CD8-positive, alpha-beta memory T cell (primary cell): ENCODE measurements at regions not wholly inside any gene's neighbourhood (a gene's known extent, or its start where the extent isn't known, plus 50 kb on each side); places are given as distances from the start of the nearest gene placed in this dataset.

ENCODE experiments used
- CTCF ChIA-PET: fragments of 350-600 bp; sonication (Branson Sonifier 250); formaldehyde crosslinking; loops from one replicate; lab custom pipeline; 2021; ENCODE audit warnings: antibody characterized with exemption; lab: Charles Lee
- POLR2A ChIA-PET: fragments of 350-600 bp; sonication (Branson Sonifier 250); formaldehyde crosslinking; loops from one replicate; lab custom pipeline; 2021; ENCODE audit warnings: antibody characterized with exemption; lab: Charles Lee
- DNase-seq, 5 donors: peaks; one replicate each; pipeline versions ENCODE4 v3.0.0 to v3.0.0-alpha.2; 2020 to 2022; ENCODE audit warnings: mixed read lengths in 1 of 5
- H3K27ac ChIP-seq: one replicate; pipeline ENCODE4 v1.7.0; 2013; ENCODE audit warnings: low read depth, mild to moderate bottlenecking, low read length, moderate library complexity
- H3K27me3 ChIP-seq: 2 replicates; pipeline ENCODE4 v1.7.0; 2013; ENCODE audit warnings: low read length, mild to moderate bottlenecking; ENCODE audit not compliant: insufficient read depth, poor library complexity, severe bottlenecking
- H3K36me3 ChIP-seq: 2 replicates; pipeline ENCODE4 v1.7.0; 2013; ENCODE audit warnings: mild to moderate bottlenecking, low read length, moderate library complexity; ENCODE audit not compliant: insufficient read depth
- H3K4me1 ChIP-seq: 2 replicates; pipeline ENCODE4 v1.7.0; 2013; ENCODE audit warnings: mild to moderate bottlenecking, low read length, moderate library complexity; ENCODE audit not compliant: insufficient read depth
- H3K4me3 ChIP-seq: 2 replicates; pipeline ENCODE4 v1.7.0; 2013; ENCODE audit warnings: mild to moderate bottlenecking, low read length
- H3K9me3 ChIP-seq: 2 replicates; pipeline ENCODE4 v1.7.0; 2013; ENCODE audit warnings: mild to moderate bottlenecking, low read length
- H3K27ac Mint-ChIP-seq, 8 donors: one replicate each; pipeline ENCODE4 v1.8.0; 2020 to 2021; ENCODE audit warnings: mixed read lengths in 8 of 8, mild to moderate bottlenecking in 6 of 8, inconsistent platforms in 3 of 8, moderate library complexity in 3 of 8
- H3K27me3 Mint-ChIP-seq, 2 donors: one replicate each; pipeline ENCODE4 v1.8.0; 2020 to 2021; ENCODE audit warnings: mixed read lengths in 2 of 2, mild to moderate bottlenecking in 1 of 2, moderate library complexity in 1 of 2
- H3K36me3 Mint-ChIP-seq, 3 donors: one replicate each; pipeline ENCODE4 v1.8.0; 2020 to 2021; ENCODE audit warnings: mixed read lengths in 3 of 3, inconsistent platforms in 1 of 3, mild to moderate bottlenecking in 1 of 3
- H3K4me1 Mint-ChIP-seq, 3 donors: one replicate each; pipeline ENCODE4 v1.8.0; 2020 to 2021; ENCODE audit warnings: mixed read lengths in 3 of 3, inconsistent platforms in 1 of 3, mild to moderate bottlenecking in 1 of 3
- H3K4me3 Mint-ChIP-seq, 7 donors: one replicate each; pipeline ENCODE4 v1.8.0; 2020 to 2021; ENCODE audit warnings: mixed read lengths in 7 of 7, mild to moderate bottlenecking in 6 of 7, moderate library complexity in 4 of 7, inconsistent platforms in 2 of 7
- H3K9me3 Mint-ChIP-seq, 5 donors: one replicate each; pipeline ENCODE4 v1.8.0; 2020 to 2022; ENCODE audit warnings: mixed read lengths in 5 of 5, mild to moderate bottlenecking in 3 of 5, moderate library complexity in 2 of 5, inconsistent platforms in 1 of 5

GRCh38 chr3:67765575-67765974 is 111.2 kb upstream of the SUCLG2 start:
- POLR2A ChIA-PET, result no interaction called here
- CTCF ChIA-PET, result interaction anchor here (1.6 kb wide), 1 partner anchor 24 kb away, joined by 4 read pairs; no protein-coding TSS in a partner anchor

DNA sequence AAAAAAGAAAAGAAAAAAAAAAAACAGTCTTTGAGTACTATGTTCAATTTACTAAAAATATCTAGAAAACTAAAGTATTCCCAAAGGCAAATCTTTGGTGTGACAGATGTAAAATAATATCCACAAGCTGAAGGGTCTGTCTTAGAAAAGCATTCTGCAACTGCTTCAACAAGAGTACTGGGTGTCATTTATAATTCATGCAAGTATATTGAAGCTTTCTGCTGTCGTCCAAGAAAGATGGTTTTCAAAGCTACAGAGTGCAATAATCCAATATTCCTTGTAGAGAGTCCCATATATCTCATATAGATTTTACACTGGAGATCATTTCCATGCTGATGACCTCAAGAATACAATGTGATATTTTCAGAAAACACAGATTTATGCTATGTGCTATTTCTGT is 90.9 kb upstream of the SUCLG2 start:
- Histone ChIP-seq H3K27me3 (no peaks in the 10 kb centered on the region), H3K36me3 (no peaks in the 10 kb centered on the region), H3K9me3 (peaks cover 2% of the 10 kb centered on the region), H3K27ac (no peak overlapping the region), H3K4me3 (no peak overlapping the region), H3K4me1 (no peaks in the 10 kb centered on the region)
- ChIA-PET POLR2A (no interaction called here), CTCF (no interaction called here)
- no peak overlapping the region for H3K4me3 Mint-ChIP-seq
- peaks cover 0 to 2% of the 10 kb centered on the region in 2 donors for H3K27me3 Mint-ChIP-seq
- peaks cover 7 to 33% (median 7%) of the 10 kb centered on the region in 3 donors for H3K36me3 Mint-ChIP-seq
- H3K27ac Mint-ChIP-seq, result no peak overlapping the region
- peaks cover 7 to 16% (median 13%) of the 10 kb centered on the region in 5 donors for H3K9me3 Mint-ChIP-seq
- peaks cover 5% of the 10 kb centered on the region in 3 donors for H3K4me1 Mint-ChIP-seq
- DNase-seq, result no peak

More at GRCh38 chr3:67765575-67765974, 111.2 kb upstream of the SUCLG2 start:
- Histone ChIP-seq H3K4me1 (no peaks in the 10 kb centered on the region), H3K36me3 (no peaks in the 10 kb centered on the region), H3K4me3 (no peak overlapping the region), H3K9me3 (no peaks in the 10 kb centered on the region), H3K27me3 (no peaks in the 10 kb centered on the region), H3K27ac (no peak overlapping the region)
- H3K9me3 Mint-ChIP-seq, result peaks cover 25 to 43% (median 36%) of the 10 kb centered on the region in 5 donors
- H3K4me1 Mint-ChIP-seq, result no peaks in the 10 kb centered on the region
- H3K27ac Mint-ChIP-seq, result no peak overlapping the region
- H3K27me3 Mint-ChIP-seq, result peaks cover 2 to 6% of the 10 kb centered on the region in 2 donors
- no peak overlapping the region for H3K4me3 Mint-ChIP-seq
- no peak for DNase-seq
- H3K36me3 Mint-ChIP-seq, result peaks cover 2 to 28% (median 2%) of the 10 kb centered on the region in 3 donors

DNA sequence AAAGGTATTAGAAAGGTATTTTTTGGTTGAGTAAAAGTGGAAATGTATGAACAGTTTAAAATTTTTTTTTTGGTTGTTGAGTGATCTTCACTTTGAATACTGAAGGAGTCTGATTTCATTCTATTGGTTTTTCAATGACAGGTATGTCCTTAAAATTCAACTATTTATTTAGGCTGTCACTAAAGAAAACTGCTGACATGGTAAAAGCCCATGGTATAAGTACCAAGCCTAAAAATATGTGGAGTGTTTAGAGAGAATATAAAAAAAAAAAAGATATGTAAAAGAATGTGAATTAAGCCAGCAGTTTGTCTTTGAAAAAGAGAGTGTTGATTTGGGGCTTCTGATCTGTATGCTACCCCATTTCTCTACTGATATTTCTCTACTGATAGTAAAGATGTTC is 90.3 kb upstream of the SUCLG2 start:
- no peak for DNase-seq
- Mint-ChIP-seq H3K9me3 (peaks cover 4 to 11% (median 10%) of the 10 kb centered on the region in 5 donors), H3K4me1 (peaks cover 5 to 10% (median 9%) of the 10 kb centered on the region in 3 donors), H3K27me3 (peaks cover 0 to 2% of the 10 kb centered on the region in 2 donors), H3K4me3 (no peak overlapping the region), H3K27ac (no peak overlapping the region), H3K36me3 (peaks cover 5 to 29% (median 5%) of the 10 kb centered on the region in 3 donors)
- H3K27me3 ChIP-seq, result no peaks in the 10 kb centered on the region
- no peak overlapping the region for H3K4me3 ChIP-seq
- H3K36me3 ChIP-seq, result no peaks in the 10 kb centered on the region
- ChIA-PET CTCF (no interaction called here), POLR2A (no interaction called here)
- H3K4me1 ChIP-seq, result no peaks in the 10 kb centered on the region
- no peak overlapping the region for H3K27ac ChIP-seq
- no peaks in the 10 kb centered on the region for H3K9me3 ChIP-seq

- peak overlapping the region in 1 of 7 donors; percentile 5 for H3K4me3 Mint-ChIP-seq
- peaks cover 28 to 44% (median 42%) of the 10 kb centered on the region in 3 donors for H3K4me1 Mint-ChIP-seq
- Histone ChIP-seq H3K27me3 (no peaks in the 10 kb centered on the region), H3K9me3 (no peaks in the 10 kb centered on the region), H3K27ac (no peak overlapping the region), H3K36me3 (no peaks in the 10 kb centered on the region), H3K4me3 (no peak overlapping the region), H3K4me1 (peaks cover 45% of the 10 kb centered on the region)
- H3K9me3 Mint-ChIP-seq, result peaks cover 0 to 3% (median 2%) of the 10 kb centered on the region in 5 donors
- ChIA-PET POLR2A (no interaction called here), CTCF (no interaction called here)
- no peaks in the 10 kb centered on the region for H3K27me3 Mint-ChIP-seq
- peaks cover 0 to 14% (median 2%) of the 10 kb centered on the region in 3 donors for H3K36me3 Mint-ChIP-seq
- DNase-seq, result no peak
- H3K27ac Mint-ChIP-seq, result peak overlapping the region in 1 of 8 donors; percentile 8
Measured at GRCh38 chr3:67739851-67740250, 85.4 kb upstream of the SUCLG2 start.

GRCh38 chr3:67737906-67738865 is 83.8 kb upstream of the SUCLG2 start:
- H3K4me3 Mint-ChIP-seq, result peak overlapping the region in 5 of 7 donors; percentile 41 to 71 (median 65)
- POLR2A ChIA-PET, result no interaction called here

DNA sequence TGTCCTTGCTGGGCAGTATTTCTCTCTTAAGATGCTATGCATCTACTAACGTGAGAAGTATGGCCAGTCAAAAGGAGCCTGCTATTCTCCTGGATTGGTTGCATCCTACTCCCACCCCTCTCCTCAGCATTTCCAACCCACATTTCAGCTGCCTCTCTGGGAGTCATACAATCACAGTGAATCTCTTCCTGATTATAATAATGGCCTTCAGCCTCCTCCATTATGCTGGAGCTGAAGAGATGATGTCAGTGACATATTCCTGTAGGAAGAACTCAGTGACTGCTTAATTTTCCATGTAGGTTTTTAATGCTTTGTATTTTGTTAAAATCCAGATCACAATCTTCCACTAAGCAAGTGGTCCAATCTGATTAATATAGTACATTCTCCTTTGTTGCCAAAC is 82.7 kb upstream of the SUCLG2 start:
- H3K36me3 Mint-ChIP-seq, result peaks cover 0 to 4% (median 3%) of the 10 kb centered on the region in 3 donors
- Histone ChIP-seq H3K27me3 (no peaks in the 10 kb centered on the region), H3K4me3 (no peak overlapping the region), H3K4me1 (peaks cover 45% of the 10 kb centered on the region), H3K36me3 (no peaks in the 10 kb centered on the region), H3K27ac (no peak overlapping the region), H3K9me3 (no peaks in the 10 kb centered on the region)
- ChIA-PET POLR2A (no interaction called here), CTCF (interaction anchor here (1.0 kb wide), 1 partner anchor 10 kb away, joined by 3 read pairs; no protein-coding TSS in a partner anchor)
- no peaks in the 10 kb centered on the region for H3K9me3 Mint-ChIP-seq
- no peak for DNase-seq
- H3K27me3 Mint-ChIP-seq, result no peaks in the 10 kb centered on the region
- peak overlapping the region in 5 of 8 donors; percentile 7 to 67 (median 8) for H3K27ac Mint-ChIP-seq
- peaks cover 28 to 44% (median 42%) of the 10 kb centered on the region in 3 donors for H3K4me1 Mint-ChIP-seq
- H3K4me3 Mint-ChIP-seq, result no peak overlapping the region

More at GRCh38 chr3:67737906-67738865, 83.8 kb upstream of the SUCLG2 start:
- Histone ChIP-seq H3K4me3 (peak overlapping the region; percentile 23), H3K27ac (no peak overlapping the region), H3K4me1 (peaks cover 45% of the 10 kb centered on the region), H3K9me3 (no peaks in the 10 kb centered on the region), H3K36me3 (no peaks in the 10 kb centered on the region), H3K27me3 (no peaks in the 10 kb centered on the region)
- DNase-seq, result peak in 1 of 5 donors; percentile 48
- H3K9me3 Mint-ChIP-seq, result peaks cover 0 to 3% (median 2%) of the 10 kb centered on the region in 5 donors
- CTCF ChIA-PET, result interaction anchor here (1.0 kb wide), 1 partner anchor 9 kb away, joined by 3 read pairs; no protein-coding TSS in a partner anchor
- H3K4me1 Mint-ChIP-seq, result peaks cover 28 to 44% (median 42%) of the 10 kb centered on the region in 3 donors
- H3K27ac Mint-ChIP-seq, result peak overlapping the region; percentile 7 to 81 (median 42)
- peaks cover 0 to 8% (median 4%) of the 10 kb centered on the region in 3 donors for H3K36me3 Mint-ChIP-seq
- no peaks in the 10 kb centered on the region for H3K27me3 Mint-ChIP-seq

DNA sequence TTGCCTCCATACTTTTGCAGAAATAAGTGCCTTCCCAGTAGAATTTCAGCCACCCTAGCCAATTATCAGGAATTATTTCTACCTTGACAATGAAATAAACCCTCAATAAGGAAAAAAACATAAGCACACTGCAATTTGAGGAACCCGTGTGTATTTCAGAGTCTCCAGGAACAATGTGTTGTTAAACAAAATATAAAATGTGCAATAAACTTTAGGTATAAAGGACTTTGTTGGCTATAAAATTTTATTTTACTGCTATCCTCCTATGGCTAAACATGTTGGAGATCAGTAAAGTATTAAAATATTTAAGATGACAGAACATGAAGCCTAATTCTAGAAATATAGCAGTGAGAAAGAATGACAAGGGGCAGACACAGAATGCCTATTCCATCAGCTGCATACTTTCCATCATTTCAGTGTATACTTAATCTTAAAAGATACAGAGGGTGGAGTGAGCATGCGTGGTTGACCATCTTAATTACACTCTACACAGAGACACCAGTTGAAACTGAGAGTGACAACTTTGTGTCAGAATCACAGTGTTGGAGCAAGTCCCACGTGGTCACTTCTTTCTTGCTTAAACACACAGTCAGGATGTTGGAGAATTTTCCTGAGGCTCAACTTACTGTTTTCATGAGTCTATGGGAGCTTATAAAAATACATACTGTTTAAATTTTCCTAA is 79.0 kb upstream of the SUCLG2 start:
- DNase-seq, result no peak
- peaks cover 0 to 3% (median 2%) of the 10 kb centered on the region in 3 donors for H3K36me3 Mint-ChIP-seq
- POLR2A ChIA-PET, result no interaction called here
- no peaks in the 10 kb centered on the region for H3K36me3 ChIP-seq
- peaks cover 33% of the 10 kb centered on the region for H3K4me1 ChIP-seq
- H3K4me3 ChIP-seq, result no peak overlapping the region
- H3K27ac Mint-ChIP-seq, result no peak overlapping the region
- no peaks in the 10 kb centered on the region for H3K27me3 ChIP-seq
- H3K4me3 Mint-ChIP-seq, result no peak overlapping the region
- peaks cover 16 to 22% (median 22%) of the 10 kb centered on the region in 3 donors for H3K4me1 Mint-ChIP-seq
- peaks cover 0 to 2% of the 10 kb centered on the region in 2 donors for H3K27me3 Mint-ChIP-seq
- H3K9me3 ChIP-seq, result no peaks in the 10 kb centered on the region
- H3K9me3 Mint-ChIP-seq, result no peaks in the 10 kb centered on the region
- H3K27ac ChIP-seq, result no peak overlapping the region
- CTCF ChIA-PET, result no interaction called here
